GM11168 (cell line): ENCODE measurements at regions not wholly inside any gene's neighbourhood (a gene's known extent, or its start where the extent isn't known, plus 50 kb on each side); places are given as distances from the start of the nearest gene placed in this dataset.

Experiments
- in situ Hi-C: fragments of 300-500 bp; cut with MboI; formaldehyde crosslinking; loops from one replicate; pipeline ENCODE4 v1.12.0; 2022; ENCODE audit warnings: low sequenced_read_pairs; ENCODE audit not compliant: unreplicated experiment

GRCh38 chr5:105751908-105752307, 1918.8 kb downstream of the EFNA5 start:
- in situ Hi-C loops, result no loop called here

- in situ Hi-C loops, result no loop called here
Measured at GRCh38 chr5:105745111-105745510, 1925.6 kb downstream of the EFNA5 start.

- in situ Hi-C loops, result no loop called here
Measured at GRCh38 chr5:105740242-105740641, 1930.5 kb downstream of the EFNA5 start.

- in situ Hi-C loops, result no loop called here
Measured at GRCh38 chr5:105739732-105740131, 1931.0 kb downstream of the EFNA5 start.

GRCh38 chr5:105735704-105736103, 1935.0 kb downstream of the EFNA5 start:
- in situ Hi-C loops, result no loop called here

GRCh38 chr5:105730982-105731381, 1939.8 kb downstream of the EFNA5 start:
- in situ Hi-C loops, result no loop called here

- in situ Hi-C loops, result no loop called here
Measured at GRCh38 chr5:105726093-105726492, 1944.6 kb downstream of the EFNA5 start.

GRCh38 chr5:105708442-105708841, 1962.3 kb downstream of the EFNA5 start:
- in situ Hi-C loops, result no loop called here

GRCh38 chr5:105702323-105702722, 1968.4 kb downstream of the EFNA5 start:
- in situ Hi-C loops, result no loop called here

- in situ Hi-C loops, result no loop called here
Measured at GRCh38 chr5:105696440-105696839, 1974.3 kb downstream of the EFNA5 start.

GRCh38 chr5:105695941-105696340, 1974.8 kb downstream of the EFNA5 start:
- in situ Hi-C loops, result no loop called here

- in situ Hi-C loops, result no loop called here
Measured at GRCh38 chr5:105689596-105689995, 1981.1 kb downstream of the EFNA5 start.

- in situ Hi-C loops, result no loop called here
Measured at GRCh38 chr5:105688227-105688792, 1982.4 kb downstream of the EFNA5 start.

- in situ Hi-C loops, result no loop called here
Measured at GRCh38 chr5:105687493-105687892, 1983.2 kb downstream of the EFNA5 start.

- in situ Hi-C loops, result no loop called here
Measured at GRCh38 chr5:105685884-105686283, 1984.9 kb downstream of the EFNA5 start.

- in situ Hi-C loops, result no loop called here
Measured at GRCh38 chr5:105684799-105685198, 1985.9 kb downstream of the EFNA5 start.

GRCh38 chr5:105680858-105681475, 1989.8 kb downstream of the EFNA5 start:
- in situ Hi-C loops, result no loop called here

GRCh38 chr5:105677291-105677690, 1993.4 kb downstream of the EFNA5 start:
- in situ Hi-C loops, result no loop called here

- in situ Hi-C loops, result no loop called here
Measured at GRCh38 chr5:105670596-105670995, 2000.1 kb downstream of the EFNA5 start.

GRCh38 chr5:105663671-105664070, 2007.1 kb downstream of the EFNA5 start:
- in situ Hi-C loops, result no loop called here

- in situ Hi-C loops, result no loop called here
Measured at GRCh38 chr5:105659396-105659795, 2011.3 kb downstream of the EFNA5 start.

GRCh38 chr5:105640328-105640727, 2030.4 kb downstream of the EFNA5 start:
- in situ Hi-C loops, result no loop called here
